GM18909 (cell line): ENCODE measurements at regions not wholly inside any gene's neighbourhood (a gene's known extent, or its start where the extent isn't known, plus 50 kb on each side); places are given as distances from the start of the nearest gene placed in this dataset.
"Not testable (repeated sequence)": the region's sequence is repeated elsewhere in the genome, so short reads cannot be mapped to it uniquely, and the experiment has no call there.

Experiments used
- ATAC-seq: cut with Tn5 transposase; IDR thresholded peaks from one replicate; pipeline ENCODE4 v1.9.1; 2021; ENCODE audit warnings: mild to moderate bottlenecking; ENCODE audit not compliant: unreplicated experiment, poor library complexity

GRCh38 chr14:85182282-85182681 is 347.7 kb upstream of the FLRT2 start:
- ATAC-seq = no peak

- ATAC-seq = no peak
Measured at GRCh38 chr14:85186082-85186481, 343.9 kb upstream of the FLRT2 start.

DNA sequence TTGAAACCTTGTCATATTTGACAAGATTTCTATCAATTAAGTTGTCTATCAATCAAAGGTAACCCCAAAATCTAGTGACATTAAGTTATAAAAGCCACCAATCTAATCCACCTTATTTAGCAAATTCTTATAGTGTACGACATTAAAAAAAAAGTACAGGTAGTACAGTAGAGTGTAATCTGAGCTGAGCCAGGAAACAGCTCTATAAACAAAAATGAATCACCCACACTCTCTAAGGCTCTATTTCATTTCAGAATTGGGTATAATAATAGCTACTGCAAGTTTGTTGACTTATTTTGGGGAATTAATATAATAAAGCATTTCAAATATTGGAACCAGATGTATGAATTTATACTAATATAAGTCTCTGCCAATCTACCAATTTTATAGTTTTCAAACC is 342.4 kb upstream of the FLRT2 start:
- ATAC-seq = no peak

GRCh38 chr14:85188836-85189235 is 341.1 kb upstream of the FLRT2 start:
- ATAC-seq = no peak

GRCh38 chr14:85189253-85189652 is 340.7 kb upstream of the FLRT2 start:
- ATAC-seq = not testable (repeated sequence)

- no peak for ATAC-seq
Measured at GRCh38 chr14:85190251-85190650, 339.7 kb upstream of the FLRT2 start.

- no peak for ATAC-seq
Measured at GRCh38 chr14:85191986-85192385, 338.0 kb upstream of the FLRT2 start.

DNA sequence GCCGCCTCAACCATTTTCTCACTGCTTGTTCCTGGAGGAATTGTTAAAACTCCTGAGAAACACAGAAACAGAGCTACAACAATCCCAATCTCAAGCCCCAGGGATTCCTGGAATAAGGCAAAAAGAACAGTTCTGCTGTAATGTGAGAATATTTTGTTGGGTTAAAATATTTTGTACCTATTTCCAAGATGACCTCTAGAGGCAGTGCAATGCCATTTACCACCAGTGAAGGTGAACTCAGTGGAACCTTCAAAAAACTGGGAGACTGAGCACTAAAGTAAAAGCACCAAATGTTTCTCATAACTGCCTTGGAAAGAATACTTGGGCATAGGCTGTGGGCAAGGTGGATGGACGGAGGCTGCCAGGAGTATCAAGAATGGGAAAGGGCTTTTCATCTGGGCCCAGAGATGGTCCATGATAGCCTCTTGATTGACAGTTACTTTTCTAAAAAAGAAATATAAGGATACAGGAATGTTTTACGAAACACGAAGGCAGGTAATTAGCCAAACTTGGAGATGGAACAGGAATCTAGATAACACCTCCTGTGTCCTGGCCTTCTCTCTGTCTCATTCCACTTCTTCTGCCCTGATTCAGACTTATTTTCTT is 334.0 kb upstream of the FLRT2 start:
- no peak for ATAC-seq

GRCh38 chr14:85198001-85198400 is 331.9 kb upstream of the FLRT2 start:
- ATAC-seq = no peak

DNA sequence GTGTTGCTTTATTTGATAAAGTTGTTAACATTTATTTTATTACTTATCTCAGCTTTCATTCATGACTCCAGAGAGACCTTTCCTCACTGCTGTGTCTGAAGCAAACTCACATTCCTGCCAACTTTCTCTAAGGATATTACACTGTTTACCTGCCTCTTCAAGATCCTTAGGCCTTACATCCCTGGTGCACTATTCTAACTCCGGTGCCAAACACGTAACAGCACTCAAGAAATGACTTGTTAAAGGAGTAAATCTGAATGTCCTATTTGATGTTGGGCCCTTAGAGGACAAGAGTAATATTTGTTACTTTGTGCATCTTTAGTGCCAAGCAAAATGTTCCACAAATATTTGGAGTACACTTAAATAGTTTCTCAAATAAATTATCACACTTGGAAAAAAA is 324.1 kb upstream of the FLRT2 start:
- ATAC-seq = no peak

- no peak for ATAC-seq
Measured at GRCh38 chr14:85214471-85214870, 315.5 kb upstream of the FLRT2 start.

- ATAC-seq = no peak
Measured at GRCh38 chr14:85217412-85217811, 312.5 kb upstream of the FLRT2 start.

GRCh38 chr14:85218982-85219381 is 311.0 kb upstream of the FLRT2 start:
- ATAC-seq = no peak

- ATAC-seq = no peak
Measured at GRCh38 chr14:85221832-85222231, 308.1 kb upstream of the FLRT2 start.

- no peak for ATAC-seq
Measured at GRCh38 chr14:85222341-85222740, 307.6 kb upstream of the FLRT2 start.

DNA sequence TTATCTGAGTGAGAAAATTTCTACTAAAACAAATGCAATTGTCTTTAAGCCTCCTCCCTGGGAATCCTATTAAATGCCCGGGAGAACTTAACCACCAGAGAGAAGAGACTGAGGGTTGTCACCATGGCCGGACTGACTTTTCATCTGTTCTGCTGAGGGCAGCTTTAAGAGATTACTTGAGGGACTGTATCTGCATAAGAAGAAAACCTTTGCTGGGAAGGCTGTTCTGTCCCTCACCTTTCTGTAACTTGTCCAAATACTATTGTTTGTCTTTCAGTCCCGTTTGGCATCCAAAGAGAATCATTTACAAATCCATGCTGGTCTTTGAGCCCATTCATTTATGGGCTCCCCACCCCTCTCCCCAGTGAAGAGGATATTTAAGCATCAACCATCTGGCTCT is 306.3 kb upstream of the FLRT2 start:
- ATAC-seq = no peak

DNA sequence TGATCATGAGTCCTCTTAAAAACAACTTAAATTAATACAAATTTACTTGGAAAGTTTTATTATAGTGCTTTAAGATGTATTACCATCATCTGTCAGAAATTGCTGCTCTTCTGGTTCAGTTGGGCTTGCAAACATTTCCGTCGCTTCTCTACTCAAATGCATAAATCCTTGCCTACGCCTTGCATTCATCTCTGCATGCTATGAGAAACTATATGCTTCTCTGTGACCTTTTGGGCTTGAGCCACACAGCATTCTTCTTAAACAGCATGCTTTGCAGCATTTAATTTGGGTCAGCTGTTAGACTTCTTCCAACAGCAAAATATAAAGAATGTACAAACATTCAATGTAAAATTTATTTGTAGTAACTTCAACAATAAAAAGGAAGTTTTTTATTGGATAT is 305.7 kb upstream of the FLRT2 start:
- no peak for ATAC-seq

- no peak for ATAC-seq
Measured at GRCh38 chr14:85233756-85234155, 296.2 kb upstream of the FLRT2 start.

- ATAC-seq = no peak
Measured at GRCh38 chr14:85234156-85235025, 295.6 kb upstream of the FLRT2 start.

DNA sequence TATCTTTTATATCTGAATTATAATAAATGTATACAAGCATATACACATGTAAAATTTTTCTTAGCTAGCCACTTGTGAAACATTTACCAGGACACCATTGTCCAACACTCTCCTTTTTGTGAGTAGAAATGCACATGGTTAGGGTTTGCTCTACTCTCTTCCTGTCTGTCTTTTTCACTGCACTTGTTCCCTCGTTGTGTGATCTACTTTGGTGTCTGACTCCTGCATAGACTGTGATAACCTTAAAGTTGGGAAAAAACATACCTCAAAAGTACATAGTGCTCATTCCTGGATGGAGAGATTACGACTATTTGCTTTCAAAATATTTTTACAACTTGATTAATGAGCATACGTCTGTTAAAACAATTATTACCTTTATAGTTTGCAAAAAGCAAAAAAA is 294.1 kb upstream of the FLRT2 start:
- no peak for ATAC-seq

DNA sequence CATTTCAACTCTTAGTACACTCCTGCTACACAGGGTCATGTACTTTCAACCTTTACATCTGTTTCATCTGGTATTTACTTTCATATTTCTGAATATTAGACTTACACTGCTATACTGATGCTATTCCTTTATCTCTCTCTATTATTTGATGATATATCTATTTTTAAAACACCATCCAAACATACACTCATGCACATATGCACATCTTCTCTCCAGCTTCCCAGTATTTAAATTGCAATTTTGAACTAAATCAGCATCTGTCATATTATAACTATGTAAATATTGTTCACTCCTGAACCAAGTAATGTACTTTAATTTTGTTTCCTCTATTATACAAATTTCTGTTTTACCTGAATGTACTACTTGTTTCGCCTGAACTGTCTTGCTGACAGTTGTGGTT is 293.6 kb upstream of the FLRT2 start:
- ATAC-seq = no peak

- ATAC-seq = no peak
Measured at GRCh38 chr14:85239791-85240190, 290.2 kb upstream of the FLRT2 start.
